ENCODE measurements at regions not wholly inside any gene's neighbourhood (a gene's known extent, or its start where the extent isn't known, plus 50 kb on each side); places are given as distances from the start of the nearest gene placed in this dataset.
"Not testable (repeated sequence)": the region's sequence is repeated elsewhere in the genome, so short reads cannot be mapped to it uniquely, and the experiment has no call there.

GRCh38 chr2:188787658-188788240 lies 186.4 kb upstream of the COL3A1 start:
- peak; percentile 46 for DNase-seq

GRCh38 chr2:188788621-188789020 lies 185.6 kb upstream of the COL3A1 start:
- peak; percentile 90 for DNase-seq

DNA sequence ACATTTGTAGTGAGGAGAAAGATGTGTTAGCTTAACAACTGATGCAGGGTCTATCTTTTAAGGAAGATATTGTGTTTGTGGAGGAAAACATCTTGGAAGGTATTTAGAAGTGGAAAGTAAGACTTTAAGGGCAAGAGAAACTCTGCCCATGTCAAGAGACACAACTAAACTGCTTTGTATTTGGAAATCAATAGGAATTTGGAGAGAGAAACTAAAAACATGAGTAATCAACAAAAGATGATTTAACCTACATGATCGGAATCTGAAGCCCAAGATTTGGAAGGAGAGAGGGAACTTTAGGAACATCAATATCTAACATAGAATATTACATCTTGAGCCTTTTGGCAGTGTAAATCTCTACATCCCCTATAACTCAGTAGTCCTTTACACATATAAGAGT lies 184.2 kb upstream of the COL3A1 start:
- no peak for DNase-seq

- not testable (repeated sequence) for DNase-seq
Observed at GRCh38 chr2:188794453-188794852, 179.7 kb upstream of the COL3A1 start.

DNA sequence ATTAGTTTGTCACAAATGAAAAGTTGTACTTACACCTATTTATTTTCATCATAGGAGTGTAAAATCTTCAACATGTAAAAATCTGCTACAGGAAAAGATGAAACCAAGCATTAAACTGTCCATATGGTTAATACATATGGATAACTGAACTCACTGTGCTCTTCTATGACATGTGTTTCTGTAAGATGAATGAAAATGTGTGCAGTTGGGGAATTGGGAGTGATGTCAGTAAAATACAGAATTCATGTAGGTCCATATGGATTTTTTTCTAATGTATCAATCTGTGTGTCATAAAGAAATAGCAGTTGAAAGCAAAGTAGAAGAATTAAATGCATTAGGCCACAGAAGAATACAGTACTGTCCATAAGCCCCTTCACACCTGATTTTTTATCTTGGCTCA lies 178.4 kb upstream of the COL3A1 start:
- DNase-seq, result no peak

DNA sequence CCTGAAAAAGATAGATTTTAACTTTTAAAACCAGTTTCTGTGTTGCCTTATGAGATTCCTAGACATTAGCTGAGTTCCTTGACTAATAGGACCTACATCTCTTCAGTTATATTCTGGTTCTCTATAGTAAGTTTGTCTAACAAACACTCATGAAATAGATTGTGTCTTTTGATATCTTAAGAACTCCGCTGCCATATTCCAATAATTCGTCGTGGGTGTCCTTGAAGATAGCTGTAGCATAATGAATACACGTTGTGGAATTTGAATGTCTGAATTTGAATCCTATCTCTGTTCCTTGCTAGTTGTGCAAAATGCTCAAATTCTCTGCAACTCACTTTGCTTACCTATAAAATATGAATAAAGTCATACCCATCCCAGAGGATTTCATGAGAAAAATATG lies 176.8 kb upstream of the COL3A1 start:
- no peak for DNase-seq

DNA sequence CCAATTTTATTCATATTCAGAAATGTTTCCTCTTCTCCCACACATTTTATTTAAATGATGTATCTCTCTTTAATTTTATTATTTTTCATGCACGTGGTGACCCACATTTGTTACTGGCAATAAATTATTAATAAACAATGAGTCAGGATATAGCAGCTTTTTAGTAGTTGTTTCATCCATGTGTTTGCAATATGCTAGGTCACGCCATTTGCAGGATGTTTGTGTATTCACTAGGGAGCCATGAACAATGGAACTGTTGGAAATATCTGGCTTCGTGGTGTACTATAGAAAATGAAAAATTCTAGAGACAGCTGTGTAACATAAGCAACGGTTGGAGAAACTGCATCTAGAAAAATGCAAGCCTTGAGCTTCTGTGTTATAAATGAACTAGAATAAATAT lies 176.0 kb upstream of the COL3A1 start:
- peak; percentile 61 for DNase-seq

- DNase-seq, result no peak
Observed at GRCh38 chr2:188805219-188805618, 169.0 kb upstream of the COL3A1 start.

DNA sequence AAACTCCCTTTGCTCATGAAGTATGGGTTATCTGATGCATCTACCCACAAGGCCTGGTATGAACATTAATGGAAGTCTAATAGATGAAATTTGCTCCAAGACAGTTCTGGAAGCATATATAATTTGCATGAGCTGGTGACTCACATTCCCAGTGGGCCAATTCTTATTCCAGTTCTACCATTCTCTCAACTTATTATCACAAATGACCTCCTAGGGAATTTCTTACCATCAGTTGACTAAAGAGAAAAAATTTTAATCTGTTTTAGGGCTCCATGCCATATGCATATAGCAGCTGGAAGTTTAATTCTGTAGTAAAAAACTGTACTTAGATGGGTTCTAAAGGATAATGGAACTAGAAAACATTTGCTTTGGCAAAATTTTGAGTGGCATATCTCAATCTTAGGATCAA lies 165.2 kb upstream of the COL3A1 start:
- peak; percentile 95 for DNase-seq

DNA sequence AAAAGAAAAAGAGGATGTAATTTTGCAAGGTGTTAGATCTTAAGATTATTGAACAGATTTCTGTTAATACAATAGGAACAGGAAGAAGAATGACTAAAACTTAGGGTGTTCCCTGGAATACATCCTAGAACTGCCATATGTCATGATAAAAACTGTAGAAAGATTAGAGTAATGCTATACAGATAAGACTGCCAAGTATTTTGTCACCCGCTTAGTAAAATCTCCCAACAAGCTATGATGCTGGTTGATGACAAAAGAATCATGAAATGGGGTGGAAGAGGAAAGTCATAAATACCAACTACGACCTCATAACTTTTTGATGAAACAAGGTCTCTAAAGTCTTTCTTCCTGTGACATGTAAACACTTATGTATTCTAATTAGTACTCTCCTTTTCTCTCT lies 163.6 kb upstream of the COL3A1 start:
- peak; percentile 23 for DNase-seq

GRCh38 chr2:188811522-188811921 lies 162.7 kb upstream of the COL3A1 start:
- DNase-seq, result peak; percentile 69

DNA sequence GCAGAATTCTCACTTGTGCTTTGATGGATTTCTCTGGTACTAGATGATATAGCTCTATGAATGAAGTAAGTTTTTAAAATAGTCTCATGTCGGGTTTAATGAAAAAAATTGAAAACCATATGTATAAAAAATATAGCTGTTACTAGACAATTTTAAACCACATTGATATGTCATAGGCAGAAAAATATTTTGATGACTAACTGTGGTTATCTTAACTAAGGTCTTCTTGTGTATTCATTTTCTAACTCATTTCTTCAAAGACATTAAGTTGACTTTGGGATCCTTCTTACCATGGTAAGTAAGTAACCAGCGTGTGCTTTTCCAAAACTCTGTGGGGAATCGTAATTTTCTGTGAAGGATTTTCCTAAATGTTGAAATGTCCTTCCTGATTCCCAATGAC lies 160.9 kb upstream of the COL3A1 start:
- DNase-seq, result peak; percentile 86

- DNase-seq, result peak; percentile 50
Observed at GRCh38 chr2:188813857-188814256, 160.3 kb upstream of the COL3A1 start.

- no peak for DNase-seq
Observed at GRCh38 chr2:188819011-188819410, 155.2 kb upstream of the COL3A1 start.

- DNase-seq, result no peak
Observed at GRCh38 chr2:188819792-188820191, 154.4 kb upstream of the COL3A1 start.

GRCh38 chr2:188820576-188820975 lies 153.6 kb upstream of the COL3A1 start:
- DNase-seq, result no peak

DNA sequence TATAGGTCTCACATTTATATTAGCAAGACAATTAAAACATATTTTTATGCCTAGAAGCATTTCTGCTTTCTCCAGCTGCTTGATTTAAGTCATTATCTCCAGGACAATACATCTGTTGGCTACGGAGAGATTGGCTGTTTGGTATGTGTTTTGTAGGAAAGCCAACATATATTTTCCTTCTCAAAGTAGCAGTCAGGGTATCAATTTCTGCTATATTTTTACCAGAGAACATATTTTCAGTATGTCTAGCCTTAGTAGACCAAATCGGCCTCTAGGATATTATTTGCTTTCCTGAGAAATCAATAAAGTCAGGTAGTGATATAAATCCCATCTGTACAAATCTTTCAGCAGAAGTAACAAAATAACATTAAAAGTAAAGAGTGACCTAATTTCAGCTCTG lies 150.0 kb upstream of the COL3A1 start:
- no peak for DNase-seq

DNA sequence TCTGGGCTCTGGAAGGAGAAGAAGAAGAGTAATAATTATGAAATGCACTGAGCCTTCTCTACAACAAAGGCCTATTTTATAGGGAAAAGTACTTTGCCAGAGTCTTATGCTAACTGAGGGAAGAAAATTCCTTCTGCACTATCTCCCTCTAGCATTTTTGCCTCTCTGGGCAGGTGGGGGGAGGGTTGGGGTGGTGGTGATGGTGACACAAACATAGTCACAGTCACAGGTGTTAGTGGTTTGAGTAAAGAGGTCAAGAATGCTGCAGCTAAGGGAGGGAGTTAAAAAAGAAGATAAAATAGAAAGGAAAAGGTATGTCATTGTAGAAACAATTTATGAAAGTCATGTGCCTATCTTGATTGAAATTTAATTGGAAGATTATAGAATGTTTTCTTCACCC lies 140.8 kb upstream of the COL3A1 start:
- DNase-seq, result no peak

DNA sequence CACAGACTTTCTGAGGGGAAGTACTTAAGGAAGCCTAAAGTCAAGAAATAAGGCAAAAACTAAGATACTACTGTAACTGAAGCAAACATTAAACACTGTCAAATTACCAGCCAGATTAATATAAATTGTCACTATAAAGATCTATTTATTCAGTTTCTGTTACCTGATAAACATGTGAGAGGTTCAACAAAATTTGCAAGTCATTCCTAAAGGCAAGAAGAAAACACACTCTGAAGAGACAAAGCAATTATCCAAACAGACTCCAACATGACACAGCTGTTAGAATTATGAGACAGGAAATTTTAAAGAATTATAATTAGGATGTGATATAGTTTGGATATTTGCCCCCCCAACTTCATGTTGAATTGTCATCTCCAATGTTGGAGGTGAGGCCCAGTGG lies 140.4 kb upstream of the COL3A1 start:
- no peak for DNase-seq

DNA sequence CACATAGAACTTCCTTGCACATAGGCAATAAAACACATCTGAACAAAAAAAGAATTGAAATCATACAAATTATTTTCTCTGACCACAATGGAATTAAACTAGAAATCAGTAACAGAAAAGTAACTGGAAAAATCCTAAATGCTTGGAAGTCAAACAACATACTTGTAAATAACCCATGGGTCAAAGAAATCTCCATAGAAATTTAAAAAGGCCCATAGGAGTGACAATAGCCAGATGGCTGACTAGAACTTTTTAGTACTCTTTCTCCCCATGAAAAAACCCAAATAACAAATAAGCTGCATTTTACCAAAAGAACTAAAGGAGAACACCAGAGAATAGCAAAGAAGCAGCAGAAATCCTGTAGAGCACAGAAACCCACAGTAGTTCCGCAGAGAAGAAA lies 139.2 kb upstream of the COL3A1 start:
- DNase-seq, result no peak

DNA sequence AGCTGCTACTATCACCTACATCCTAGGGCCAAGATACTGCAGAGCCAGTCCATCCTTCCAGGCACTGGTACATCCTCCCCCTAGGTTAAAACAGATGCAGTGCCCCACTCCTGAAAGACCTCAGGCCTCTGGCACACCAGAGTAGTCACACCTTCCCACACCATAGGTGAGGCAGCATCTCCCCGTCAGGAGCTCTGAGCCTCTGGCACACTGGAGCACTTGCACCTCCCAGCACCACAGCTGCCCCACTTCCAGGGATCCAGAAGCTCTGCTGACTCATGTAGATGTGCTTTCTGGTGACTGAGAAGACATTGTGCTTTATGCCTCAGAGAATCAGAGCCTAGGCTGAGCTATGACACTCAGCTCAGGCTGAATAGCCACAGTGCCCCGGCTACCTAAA lies 138.4 kb upstream of the COL3A1 start:
- DNase-seq, result no peak

GRCh38 chr2:188845692-188846091 lies 128.5 kb upstream of the COL3A1 start:
- no peak for DNase-seq

DNA sequence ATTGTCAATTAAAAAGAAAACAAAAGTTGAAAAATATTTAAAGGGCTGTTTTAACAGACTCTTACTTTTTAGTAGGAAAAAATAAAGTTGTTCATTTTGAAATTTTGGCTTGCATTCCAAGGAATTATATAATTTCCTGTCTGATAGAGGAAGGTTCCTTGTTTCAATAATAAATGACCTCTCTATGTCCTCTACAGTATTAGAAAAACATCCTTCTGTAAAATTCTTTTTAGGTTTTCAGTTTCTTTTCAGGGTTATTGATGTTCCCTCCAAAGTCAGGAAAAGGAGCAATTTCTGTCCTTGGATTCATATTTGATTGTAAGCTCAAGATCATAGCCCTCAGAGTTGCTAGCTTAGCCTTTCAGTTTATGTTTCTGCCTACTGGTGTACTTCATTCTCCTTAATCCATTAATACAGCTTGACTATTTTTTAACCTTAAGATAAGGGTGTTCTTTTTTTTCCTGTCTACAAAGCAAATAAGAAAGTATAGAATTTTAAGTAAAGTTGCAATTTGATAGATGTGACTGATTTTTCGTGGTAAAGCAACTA lies 125.2 kb upstream of the COL3A1 start:
- DNase-seq, result no peak

- no peak for DNase-seq
Observed at GRCh38 chr2:188850786-188851185, 123.4 kb upstream of the COL3A1 start.

GRCh38 chr2:188851311-188851710 lies 122.9 kb upstream of the COL3A1 start:
- no peak for DNase-seq
